Astrocyte of the spinal cord (primary cell): ENCODE measurements at regions not wholly inside any gene's neighbourhood (a gene's known extent, or its start where the extent isn't known, plus 50 kb on each side); places are given as distances from the start of the nearest gene placed in this dataset.

Source experiments
- DNase-seq: peaks from one replicate; pipeline ENCODE4 v3.0.0; 2011; ENCODE audit warnings: low read depth, low spot score
- H3K4me3 ChIP-seq: 2 replicates; pipeline ENCODE4 v1.5.1; 2011; ENCODE audit warnings: low read depth, mild to moderate bottlenecking, low read length, moderate library complexity
- in situ Hi-C: cut with HindIII; loops from 2 replicates; pipeline ENCODE4 v1.10.0; 2017; ENCODE audit warnings: low sequenced_read_pairs
- TF ChIP-seq, protein P1 (sequence below): IDR thresholded peaks from 2 replicates; pipeline ENCODE4 v1.5.1; 2012; ENCODE audit warnings: low read depth, mild to moderate bottlenecking, low read length, inconsistent platforms

DNA sequence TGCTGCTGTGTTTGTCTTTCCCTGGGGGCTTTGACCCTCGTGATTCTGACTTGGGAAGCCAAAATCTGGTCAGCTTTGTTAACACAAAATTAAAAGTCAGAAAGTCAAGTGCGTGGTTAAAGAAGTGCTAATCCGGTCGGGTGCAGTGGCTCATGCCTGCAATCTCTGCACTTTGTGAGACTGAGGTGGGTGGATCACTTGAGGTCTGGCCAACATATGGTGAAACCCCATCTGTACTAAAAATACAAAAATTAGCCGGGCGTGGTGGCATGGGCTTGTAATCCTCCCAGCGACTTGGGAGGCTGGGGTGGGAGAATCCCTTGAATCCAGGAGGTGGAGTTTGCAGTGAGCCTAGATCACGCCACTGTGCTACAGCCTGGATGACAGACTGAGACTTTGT is 844.6 kb downstream of the VRK1 start:
- no peak overlapping the region for H3K4me3 ChIP-seq
- TF ChIP-seq, protein P1, sequence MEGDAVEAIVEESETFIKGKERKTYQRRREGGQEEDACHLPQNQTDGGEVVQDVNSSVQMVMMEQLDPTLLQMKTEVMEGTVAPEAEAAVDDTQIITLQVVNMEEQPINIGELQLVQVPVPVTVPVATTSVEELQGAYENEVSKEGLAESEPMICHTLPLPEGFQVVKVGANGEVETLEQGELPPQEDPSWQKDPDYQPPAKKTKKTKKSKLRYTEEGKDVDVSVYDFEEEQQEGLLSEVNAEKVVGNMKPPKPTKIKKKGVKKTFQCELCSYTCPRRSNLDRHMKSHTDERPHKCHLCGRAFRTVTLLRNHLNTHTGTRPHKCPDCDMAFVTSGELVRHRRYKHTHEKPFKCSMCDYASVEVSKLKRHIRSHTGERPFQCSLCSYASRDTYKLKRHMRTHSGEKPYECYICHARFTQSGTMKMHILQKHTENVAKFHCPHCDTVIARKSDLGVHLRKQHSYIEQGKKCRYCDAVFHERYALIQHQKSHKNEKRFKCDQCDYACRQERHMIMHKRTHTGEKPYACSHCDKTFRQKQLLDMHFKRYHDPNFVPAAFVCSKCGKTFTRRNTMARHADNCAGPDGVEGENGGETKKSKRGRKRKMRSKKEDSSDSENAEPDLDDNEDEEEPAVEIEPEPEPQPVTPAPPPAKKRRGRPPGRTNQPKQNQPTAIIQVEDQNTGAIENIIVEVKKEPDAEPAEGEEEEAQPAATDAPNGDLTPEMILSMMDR = no peak
- in situ Hi-C loops = no loop called here
- no peak for DNase-seq

DNA sequence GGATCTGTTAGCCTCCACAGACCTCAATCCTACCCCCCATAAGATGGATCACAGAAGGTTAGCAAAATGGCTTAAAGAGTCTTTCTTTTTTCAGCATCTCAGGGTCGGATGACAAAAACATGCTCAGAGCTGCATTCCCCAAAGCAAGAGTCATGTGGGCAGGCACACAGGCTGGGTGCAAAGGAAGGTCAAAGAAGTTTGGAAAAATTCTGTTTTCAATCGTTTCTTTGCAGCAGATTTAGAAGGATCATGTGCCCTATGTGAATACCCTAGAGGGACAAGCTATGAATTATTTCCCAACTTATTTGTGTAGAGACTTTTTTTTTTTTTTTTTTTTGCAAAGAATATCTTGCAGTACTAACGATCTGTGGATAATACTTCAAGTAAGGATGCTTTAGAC is 845.4 kb downstream of the VRK1 start:
- no peak overlapping the region for H3K4me3 ChIP-seq
- DNase-seq = no peak
- in situ Hi-C loops = no loop called here
- TF ChIP-seq, protein P1 = no peak

DNA sequence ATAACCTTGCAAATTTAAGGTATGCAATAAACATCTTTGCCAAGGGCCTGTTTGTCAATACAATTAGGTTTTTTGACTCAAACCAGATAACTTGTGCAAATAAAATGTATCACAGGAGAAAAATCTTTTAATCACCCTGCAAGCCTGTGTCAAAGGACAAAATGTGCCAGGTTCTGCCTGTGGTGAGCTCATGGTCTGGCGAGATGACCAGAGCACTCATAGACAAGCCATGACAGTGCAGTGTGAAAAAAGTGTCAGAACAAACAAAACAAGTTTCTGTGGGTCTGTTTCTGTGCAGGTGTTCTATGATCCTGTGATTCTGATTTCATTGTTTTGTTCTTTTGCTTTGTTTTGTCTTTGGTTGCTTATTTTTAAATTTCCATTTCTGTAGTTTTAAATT is 847.2 kb downstream of the VRK1 start:
- H3K4me3 ChIP-seq = no peak overlapping the region
- no peak for DNase-seq
- TF ChIP-seq, protein P1 = no peak
- in situ Hi-C loops = no loop called here

DNA sequence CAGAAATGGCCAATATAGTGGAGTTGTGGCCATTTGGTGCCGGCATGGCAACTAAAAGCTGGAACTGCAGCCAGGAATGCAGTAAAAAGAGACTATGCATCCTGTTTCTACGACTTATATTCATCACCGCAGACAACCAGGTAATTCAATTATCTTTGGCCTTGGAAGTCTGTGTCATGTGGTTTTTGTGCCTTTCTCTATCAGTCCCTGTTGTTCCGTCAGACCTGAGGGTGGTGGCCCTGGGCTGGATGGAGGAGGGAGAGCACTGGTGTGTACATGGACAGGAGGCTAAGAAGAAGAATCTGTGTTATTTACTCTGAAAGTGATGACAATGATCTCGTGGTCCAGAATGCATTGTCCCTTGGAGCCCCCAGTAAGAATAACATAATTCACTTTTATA is 852.6 kb downstream of the VRK1 start:
- H3K4me3 ChIP-seq = no peak overlapping the region
- in situ Hi-C loops = no loop called here
- DNase-seq = no peak
- TF ChIP-seq, protein P1 = no peak

DNA sequence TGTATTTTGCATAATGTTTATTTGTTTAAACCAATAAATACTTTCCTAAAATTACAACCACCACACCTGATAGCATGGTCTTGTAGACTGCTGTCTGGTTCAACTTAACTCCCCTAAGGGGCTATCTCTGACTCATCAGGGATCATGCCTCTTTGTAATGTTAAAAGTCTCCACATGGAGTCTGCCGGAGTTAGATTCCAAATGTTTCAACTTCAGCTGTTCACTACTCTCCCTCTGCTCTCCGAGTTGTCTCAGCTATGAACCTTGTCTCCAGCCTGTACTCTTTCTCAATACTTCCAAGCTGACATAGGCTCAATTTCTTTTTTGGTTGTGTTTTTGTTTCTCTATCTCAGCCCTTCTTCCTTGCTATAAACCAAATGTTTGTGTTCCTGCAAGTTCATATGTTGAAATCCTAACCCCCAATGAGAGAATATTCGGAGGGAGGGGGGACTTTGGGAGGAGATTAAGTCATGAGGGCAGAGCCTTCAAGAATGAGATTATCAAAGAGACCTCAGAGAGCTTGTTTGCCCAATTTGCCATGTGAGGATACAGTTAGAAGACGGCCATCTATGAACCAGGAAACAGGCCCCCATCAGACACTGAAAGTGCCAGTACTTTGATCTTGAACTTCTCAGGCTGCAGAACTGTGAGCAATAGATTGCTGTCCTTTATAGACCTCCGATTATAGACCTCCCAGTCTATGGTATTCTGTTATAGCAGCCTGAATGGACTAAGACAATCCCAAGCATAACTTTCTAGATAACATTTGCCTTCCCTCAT is 858.2 kb downstream of the VRK1 start:
- DNase-seq = no peak
- no peak overlapping the region for H3K4me3 ChIP-seq
- in situ Hi-C loops = no loop called here
- TF ChIP-seq, protein P1 = no peak

DNA sequence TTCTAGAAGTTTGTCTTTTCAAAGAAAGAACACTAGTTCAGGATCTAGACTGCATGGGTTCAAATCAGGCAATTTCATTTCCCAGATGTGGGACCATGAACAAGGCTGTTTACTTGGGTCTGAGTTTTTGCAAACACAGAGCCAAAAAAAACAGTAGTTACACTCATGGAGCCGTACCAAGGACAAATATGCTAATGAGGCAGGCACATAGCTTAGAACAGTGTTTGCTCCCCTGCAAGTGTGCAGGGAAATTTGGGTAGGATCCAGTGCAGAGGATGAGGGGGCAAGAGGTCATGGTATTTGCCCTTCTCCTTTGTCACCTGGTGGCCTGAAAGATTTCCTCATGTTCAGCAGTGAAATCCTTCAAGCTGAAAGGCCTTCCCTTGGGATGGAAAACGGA is 860.4 kb downstream of the VRK1 start:
- H3K4me3 ChIP-seq = no peak overlapping the region
- in situ Hi-C loops = no loop called here
- DNase-seq = no peak
- TF ChIP-seq, protein P1 = no peak
